IMR-90 (cell line): ENCODE measurements at regions not wholly inside any gene's neighbourhood (a gene's known extent, or its start where the extent isn't known, plus 50 kb on each side); places are given as distances from the start of the nearest gene placed in this dataset.

Source experiments
- ATAC-seq: fragments of 200-7000 bp; cut with Tn5 transposase; 2 replicates; pipeline ENCODE4 v1.9.1; 2020; ENCODE audit warnings: low read depth, mild to moderate bottlenecking, moderate library complexity
- BruUV-seq: library from RNA; stranded (reverse); fragments of 400-500 nt; replicated peaks from 2 replicates; lab custom pipeline; 2021; lab: Mats Ljungman, UMichigan
- CTCF ChIA-PET: fragments of 300-600 bp; formaldehyde crosslinking; extraction: SDS; loops from one replicate; lab custom pipeline; 2021; ENCODE audit warnings: antibody characterized with exemption; lab: Yijun Ruan, JAX
- POLR2A ChIA-PET: fragments of 300-600 bp; sonication (Branson Sonifier 250); formaldehyde crosslinking; loops from one replicate; lab custom pipeline; 2022; ENCODE audit warnings: antibody characterized with exemption; ENCODE audit not compliant: unreplicated experiment; lab: Charles Lee
- DNase-seq: peaks from one replicate; pipeline ENCODE4 v3.0.0; 2013
- H2AFZ ChIP-seq: replicated peaks from 2 replicates; pipeline ENCODE3; 2013; ENCODE audit warnings: low read length, mild to moderate bottlenecking; ENCODE audit not compliant: poor library complexity
- H2AK5ac ChIP-seq: 2 replicates; pipeline ENCODE4 v1.6.1; 2013; ENCODE audit warnings: low read depth, low read length, inconsistent platforms
- H2AK9ac ChIP-seq: replicated peaks from 2 replicates; pipeline ENCODE3; 2013; ENCODE audit warnings: mild to moderate bottlenecking, low read depth, low read length, moderate library complexity; ENCODE audit not compliant: poor library complexity
- H2BK120ac ChIP-seq: 2 replicates; pipeline ENCODE4 v1.6.1; 2013; ENCODE audit warnings: low read depth, low read length, inconsistent platforms
- H2BK15ac ChIP-seq: 3 replicates; pipeline ENCODE4 v1.6.1; 2013; ENCODE audit warnings: low read depth, low read length, inconsistent platforms
- H2BK20ac ChIP-seq: 2 replicates; pipeline ENCODE4 v1.6.1; 2013; ENCODE audit warnings: low read depth, mild to moderate bottlenecking, inconsistent platforms, low read length, moderate library complexity
- H2BK5ac ChIP-seq: 2 replicates; pipeline ENCODE4 v1.6.1; 2013; ENCODE audit warnings: mild to moderate bottlenecking, low read depth, low read length, inconsistent platforms; ENCODE audit not compliant: poor library complexity, severe bottlenecking
- H3K14ac ChIP-seq: replicated peaks from 2 replicates; pipeline ENCODE4 v1.6.1; 2013; ENCODE audit warnings: low read depth, low read length, inconsistent platforms
- H3K18ac ChIP-seq: 2 replicates; pipeline ENCODE4 v1.6.1; 2013; ENCODE audit warnings: low read depth, low read length, control low read depth
- H3K23ac ChIP-seq: 2 replicates; pipeline ENCODE4 v1.6.1; 2013; ENCODE audit warnings: low read depth, low read length, inconsistent platforms
- H3K27ac ChIP-seq: 2 replicates; pipeline ENCODE4 v1.5.1; 2013; ENCODE audit warnings: mild to moderate bottlenecking, control low read depth, low read length; ENCODE audit not compliant: insufficient read depth
- H3K27me3 ChIP-seq: 2 replicates; pipeline ENCODE4 v1.6.1; 2013; ENCODE audit warnings: low read length; ENCODE audit not compliant: control insufficient read depth, insufficient read depth
- H3K36me3 ChIP-seq: 2 replicates; pipeline ENCODE4 v1.6.1; 2013; ENCODE audit warnings: low read length, mixed read lengths; ENCODE audit not compliant: control insufficient read depth, insufficient read depth
- H3K4ac ChIP-seq: 2 replicates; pipeline ENCODE4 v1.6.1; 2013; ENCODE audit warnings: low read depth, low read length, inconsistent platforms
- H3K4me1 ChIP-seq: 2 replicates; pipeline ENCODE4 v1.6.1; 2013; ENCODE audit warnings: low read length, mixed read lengths; ENCODE audit not compliant: control insufficient read depth, insufficient read depth
- H3K4me2 ChIP-seq: 2 replicates; pipeline ENCODE4 v1.6.1; 2013; ENCODE audit warnings: low read depth, mild to moderate bottlenecking, control low read depth, low read length, moderate library complexity
- H3K4me3 ChIP-seq: 2 replicates; pipeline ENCODE4 v1.5.1; 2013; ENCODE audit warnings: low read depth, mild to moderate bottlenecking, control low read depth, low read length, moderate library complexity; ENCODE audit not compliant: insufficient read depth
- H3K56ac ChIP-seq: 2 replicates; pipeline ENCODE4 v1.6.1; 2013; ENCODE audit warnings: low read length, inconsistent platforms; ENCODE audit not compliant: insufficient read depth; ENCODE audit errors: extremely low read depth
- H3K79me1 ChIP-seq, 2 experiments: 2 replicates each; pipeline ENCODE4 v1.6.1; 2013; ENCODE audit warnings: low read length in 2 of 2, inconsistent platforms in 1 of 2, low read depth in 1 of 2
- H3K9ac ChIP-seq: 2 replicates; pipeline ENCODE4 v1.6.1; 2013; ENCODE audit warnings: low read depth, low read length, control low read depth
- H3K9me1 ChIP-seq: 2 replicates; pipeline ENCODE4 v1.6.1; 2013; ENCODE audit warnings: low read length, inconsistent platforms; ENCODE audit not compliant: insufficient read depth
- H3K9me3 ChIP-seq: 2 replicates; pipeline ENCODE4 v1.6.1; 2013; ENCODE audit warnings: low read length; ENCODE audit not compliant: control insufficient read depth, insufficient read depth
- H4K20me1 ChIP-seq: 2 replicates; pipeline ENCODE4 v1.6.1; 2013; ENCODE audit warnings: low read length, inconsistent platforms; ENCODE audit not compliant: insufficient read depth
- H4K5ac ChIP-seq: 2 replicates; pipeline ENCODE4 v1.6.1; 2013; ENCODE audit warnings: mild to moderate bottlenecking, low read depth, low read length, control low read depth
- H4K8ac ChIP-seq, 2 experiments: 2 replicates each; pipeline ENCODE4 v1.6.1; 2013; ENCODE audit warnings: low read depth in 2 of 2, low read length in 2 of 2, control low read depth in 1 of 2, inconsistent platforms in 1 of 2
- H4K91ac ChIP-seq: 2 replicates; pipeline ENCODE4 v1.6.1; 2013; ENCODE audit warnings: low read depth, low read length, inconsistent platforms; ENCODE audit not compliant: insufficient read depth
- BHLHE40 ChIP-seq: fragments of 150-350 bp; IDR thresholded peaks from 2 replicates; pipeline ENCODE4 v1.6.1; 2016; ENCODE audit warnings: mild to moderate bottlenecking, low read depth, low read length
- CEBPB ChIP-seq: IDR thresholded peaks from 2 replicates; pipeline ENCODE4 v1.6.1; 2012; ENCODE audit warnings: low read depth, low read length, improper control_type of control experiment
- CHD1 ChIP-seq: IDR thresholded peaks from 2 replicates; pipeline ENCODE4 v1.6.1; 2012; ENCODE audit warnings: low read depth, low read length, improper control_type of control experiment
- FOS ChIP-seq: fragments of 150-350 bp; IDR thresholded peaks from 2 replicates; pipeline ENCODE4 v1.6.1; 2016; ENCODE audit warnings: low read depth, low read length
- MAFK ChIP-seq: IDR thresholded peaks from 2 replicates; pipeline ENCODE4 v1.6.1; 2012; ENCODE audit warnings: low read depth, low read length, improper control_type of control experiment
- MAZ ChIP-seq: IDR thresholded peaks from 2 replicates; pipeline ENCODE4 v1.6.1; 2012; ENCODE audit warnings: low read depth, mild to moderate bottlenecking, low read length, improper control_type of control experiment, moderate library complexity, borderline replicate concordance
- MXI1 ChIP-seq: IDR thresholded peaks from 2 replicates; pipeline ENCODE4 v1.6.1; 2012; ENCODE audit warnings: low read depth, mild to moderate bottlenecking, low read length, moderate library complexity, borderline replicate concordance
- NFE2L2 ChIP-seq: fragments of 150-350 bp; IDR thresholded peaks from 2 replicates; pipeline ENCODE4 v1.6.1; 2016; ENCODE audit warnings: low read depth, mild to moderate bottlenecking, low read length
- POLR2A ChIP-seq: IDR thresholded peaks from 2 replicates; pipeline ENCODE4 v1.6.1; 2012; ENCODE audit warnings: mild to moderate bottlenecking, low read depth, low read length
- RAD21 ChIP-seq: IDR thresholded peaks from 2 replicates; pipeline ENCODE4 v1.6.1; 2012; ENCODE audit warnings: low read length, improper control_type of control experiment
- RCOR1 ChIP-seq: IDR thresholded peaks from 2 replicates; pipeline ENCODE4 v1.6.1; 2012; ENCODE audit warnings: mild to moderate bottlenecking, low read length, improper control_type of control experiment; ENCODE audit not compliant: insufficient replicate concordance
- RFX5 ChIP-seq: IDR thresholded peaks from 2 replicates; pipeline ENCODE4 v1.8.0; 2012; ENCODE audit warnings: low read depth, mild to moderate bottlenecking, low read length, moderate library complexity
- SMC3 ChIP-seq: fragments of 150-350 bp; IDR thresholded peaks from 2 replicates; pipeline ENCODE4 v1.6.1; 2016; ENCODE audit warnings: low read depth, mild to moderate bottlenecking, antibody characterized with exemption, low read length, moderate library complexity
- WGBS, 2 experiments: methylation state at CpG; one replicate each; pipeline versions ENCODE4 v1.1.5 to v1.1.7; 2013; ENCODE audit warnings: missing lambda C conversion rate in 2 of 2; ENCODE audit not compliant: insufficient read length in 1 of 2; ENCODE audit errors: extremely low coverage in 2 of 2; 5-methylcytosine and 5-hydroxymethylcytosine counted together
- dilution Hi-C: fragments of 300-500 bp; cut with HindIII; formaldehyde crosslinking; loops from one replicate; pipeline ENCODE4 v1.14.3; 2018; ENCODE audit warnings: low sequenced_read_pairs; ENCODE audit not compliant: unreplicated experiment
- in situ Hi-C: fragments of 300-500 bp; cut with MboI; formaldehyde crosslinking; loops from 3 replicates; pipeline ENCODE4 v1.14.3; 2019; ENCODE audit warnings: low sequenced_read_pairs, inconsistent platforms, mixed read lengths
- intact Hi-C: fragments of 100-400 bp; cut with micrococcal nuclease; formaldehyde crosslinking; loops from 2 replicates; pipeline ENCODE4 v1.10.0; 2022
- TF ChIP-seq, protein P1 (sequence below): fragments of 150-350 bp; IDR thresholded peaks from 2 replicates; pipeline ENCODE4 v1.6.1; 2017; ENCODE audit warnings: mild to moderate bottlenecking, antibody characterized with exemption, low read length, low read depth
- TF ChIP-seq, protein P2 (sequence below): fragments of 150-350 bp; IDR thresholded peaks from 2 replicates; pipeline ENCODE4 v1.6.1; 2016; ENCODE audit warnings: low read depth, mild to moderate bottlenecking, low read length, moderate library complexity, borderline replicate concordance
- TF ChIP-seq, protein P3 (sequence below): conservative IDR thresholded peaks from 2 replicates; pipeline ENCODE4 v1.5.1; 2012; ENCODE audit warnings: mild to moderate bottlenecking, low read depth, low read length, improper control_type of control experiment

DNA sequence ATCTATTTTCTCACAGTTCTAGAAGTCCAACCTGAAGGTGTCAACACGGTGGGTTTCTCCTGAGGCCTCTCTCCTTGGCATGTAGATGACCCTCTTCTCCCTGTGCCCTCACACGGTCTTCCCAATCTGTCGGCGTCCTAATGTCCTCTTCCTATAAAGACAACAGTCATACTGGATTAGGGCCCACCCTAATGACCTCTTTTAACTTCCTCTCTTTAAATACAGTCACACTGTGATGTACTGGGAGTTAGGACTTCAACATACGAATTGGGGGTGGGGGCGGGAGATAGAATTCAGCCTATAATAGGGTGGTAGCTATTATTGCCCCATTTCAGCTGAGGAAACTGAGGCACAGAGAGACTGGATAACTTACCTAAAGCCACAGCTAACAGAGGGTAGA, 70.2 kb downstream of the SMIM20 start:
- no peak overlapping the region for H3K4me3 ChIP-seq
- H3K56ac ChIP-seq: no peak overlapping the region
- CTCF ChIA-PET: no interaction called here
- no peak overlapping the region for H3K18ac ChIP-seq
- no peak overlapping the region for H3K27ac ChIP-seq
- ATAC-seq (no peak), DNase-seq (no peak)
- 0 out of 2 replicates have a peak, but pooled peaks cover 2% of the 10 kb centered on the region for H3K9me1 ChIP-seq
- no peak overlapping the region for H2BK5ac ChIP-seq
- no peak overlapping the region for H3K14ac ChIP-seq
- no peak overlapping the region for H4K91ac ChIP-seq
- no peak overlapping the region for H3K4me2 ChIP-seq
- POLR2A ChIA-PET: no interaction called here
- intact Hi-C loops (loop anchor here (10.0 kb wide), 1 partner anchor 539 kb away; no protein-coding TSS in a partner anchor), dilution Hi-C loops (no loop called here), in situ Hi-C loops (loop anchor here (10.0 to 25.0 kb wide), 2 partner anchors 731 to 1028 kb away; no protein-coding TSS in a partner anchor)
- H3K4ac ChIP-seq: no peak overlapping the region
- H2BK120ac ChIP-seq: no peak overlapping the region
- no peaks in the 10 kb centered on the region for H3K36me3 ChIP-seq
- H4K20me1 ChIP-seq: no peaks in the 10 kb centered on the region
- no peak overlapping the region for H2BK15ac ChIP-seq
- no peak overlapping the region for H2BK20ac ChIP-seq
- H2AK5ac ChIP-seq: no peak overlapping the region
- peaks cover 2% of the 10 kb centered on the region; the same call in 1 of the 2 replicates for H3K4me1 ChIP-seq
- no peak overlapping the region for H3K9ac ChIP-seq
- no peaks in the 10 kb centered on the region for H3K79me1 ChIP-seq
- no TSS peak for BruUV-seq
- no peak overlapping the region for H2AFZ ChIP-seq
- no peak overlapping the region for H4K5ac ChIP-seq
- H4K8ac ChIP-seq: no peak overlapping the region
- H2AK9ac ChIP-seq: no peak overlapping the region
- peaks cover 5% of the 10 kb centered on the region for H3K27me3 ChIP-seq
- TF ChIP-seq, protein P1, sequence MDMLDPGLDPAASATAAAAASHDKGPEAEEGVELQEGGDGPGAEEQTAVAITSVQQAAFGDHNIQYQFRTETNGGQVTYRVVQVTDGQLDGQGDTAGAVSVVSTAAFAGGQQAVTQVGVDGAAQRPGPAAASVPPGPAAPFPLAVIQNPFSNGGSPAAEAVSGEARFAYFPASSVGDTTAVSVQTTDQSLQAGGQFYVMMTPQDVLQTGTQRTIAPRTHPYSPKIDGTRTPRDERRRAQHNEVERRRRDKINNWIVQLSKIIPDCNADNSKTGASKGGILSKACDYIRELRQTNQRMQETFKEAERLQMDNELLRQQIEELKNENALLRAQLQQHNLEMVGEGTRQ: no peak
- TF ChIP-seq SMC3: no peak
- TF ChIP-seq POLR2A: no peak
- no peak for TF ChIP-seq MXI1
- no peak for TF ChIP-seq RFX5
- no peak for TF ChIP-seq FOS
- TF ChIP-seq NFE2L2: no peak
- TF ChIP-seq RAD21: no peak
- TF ChIP-seq, protein P2, sequence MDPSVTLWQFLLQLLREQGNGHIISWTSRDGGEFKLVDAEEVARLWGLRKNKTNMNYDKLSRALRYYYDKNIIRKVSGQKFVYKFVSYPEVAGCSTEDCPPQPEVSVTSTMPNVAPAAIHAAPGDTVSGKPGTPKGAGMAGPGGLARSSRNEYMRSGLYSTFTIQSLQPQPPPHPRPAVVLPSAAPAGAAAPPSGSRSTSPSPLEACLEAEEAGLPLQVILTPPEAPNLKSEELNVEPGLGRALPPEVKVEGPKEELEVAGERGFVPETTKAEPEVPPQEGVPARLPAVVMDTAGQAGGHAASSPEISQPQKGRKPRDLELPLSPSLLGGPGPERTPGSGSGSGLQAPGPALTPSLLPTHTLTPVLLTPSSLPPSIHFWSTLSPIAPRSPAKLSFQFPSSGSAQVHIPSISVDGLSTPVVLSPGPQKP: no peak
- no peak for TF ChIP-seq MAZ
- TF ChIP-seq, protein P3, sequence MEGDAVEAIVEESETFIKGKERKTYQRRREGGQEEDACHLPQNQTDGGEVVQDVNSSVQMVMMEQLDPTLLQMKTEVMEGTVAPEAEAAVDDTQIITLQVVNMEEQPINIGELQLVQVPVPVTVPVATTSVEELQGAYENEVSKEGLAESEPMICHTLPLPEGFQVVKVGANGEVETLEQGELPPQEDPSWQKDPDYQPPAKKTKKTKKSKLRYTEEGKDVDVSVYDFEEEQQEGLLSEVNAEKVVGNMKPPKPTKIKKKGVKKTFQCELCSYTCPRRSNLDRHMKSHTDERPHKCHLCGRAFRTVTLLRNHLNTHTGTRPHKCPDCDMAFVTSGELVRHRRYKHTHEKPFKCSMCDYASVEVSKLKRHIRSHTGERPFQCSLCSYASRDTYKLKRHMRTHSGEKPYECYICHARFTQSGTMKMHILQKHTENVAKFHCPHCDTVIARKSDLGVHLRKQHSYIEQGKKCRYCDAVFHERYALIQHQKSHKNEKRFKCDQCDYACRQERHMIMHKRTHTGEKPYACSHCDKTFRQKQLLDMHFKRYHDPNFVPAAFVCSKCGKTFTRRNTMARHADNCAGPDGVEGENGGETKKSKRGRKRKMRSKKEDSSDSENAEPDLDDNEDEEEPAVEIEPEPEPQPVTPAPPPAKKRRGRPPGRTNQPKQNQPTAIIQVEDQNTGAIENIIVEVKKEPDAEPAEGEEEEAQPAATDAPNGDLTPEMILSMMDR: no peak
- TF ChIP-seq BHLHE40: no peak
- TF ChIP-seq CEBPB: no peak
- no peak for TF ChIP-seq MAFK
- no peak for TF ChIP-seq RCOR1
- TF ChIP-seq CHD1: no peak
- H3K9me3 ChIP-seq: no peaks in the 10 kb centered on the region
- no peak overlapping the region for H3K23ac ChIP-seq
- 60% methylated on average over 1 of the region's 6 CpGs; no CpG with 5 or more reads in 1 of the 2 experiments for WGBS, 2 experiments
